A549 (cell line): ENCODE measurements at regions not wholly inside any gene's neighbourhood (a gene's known extent, or its start where the extent isn't known, plus 50 kb on each side); places are given as distances from the start of the nearest gene placed in this dataset.

Experiments
- ATAC-seq, 2 experiments: fragments of 200-7000 bp in 1 of 2; fragments of >200 bp in 1 of 2; cut with Nextera tagmentation in 1 of 2; cut with Tn5 transposase in 1 of 2; 3 replicates each; pipeline versions ENCODE4 v1.8.0 to v1.9.1; 2018 to 2020; ENCODE audit warnings: mild to moderate bottlenecking in 1 of 2, moderate library complexity in 1 of 2
- CTCF ChIA-PET: fragments of 300-600 bp; sonication (Branson Sonifier 250); formaldehyde crosslinking; extraction: SDS; loops from one replicate; lab custom pipeline; 2021; ENCODE audit warnings: antibody characterized with exemption, inconsistent platforms; lab: Yijun Ruan, JAX
- POLR2A ChIA-PET: fragments of 350-600 bp; formaldehyde crosslinking; extraction: SDS; loops from one replicate; lab custom pipeline; 2021; ENCODE audit warnings: antibody characterized with exemption, inconsistent platforms; lab: Yijun Ruan, JAX
- DNase-seq, 2 experiments: peaks; one replicate each; pipeline versions ENCODE4 v3.0.0 to v3.0.0-alpha.2; 2011 to 2016; ENCODE audit warnings: low read depth in 1 of 2, low spot score in 1 of 2
- FAIRE-seq: peaks from 2 replicates; lab custom pipeline; 2011; peaks lifted over from hg19 to GRCh38; lab: Jason Lieb, UNC
- H3K27ac ChIP-seq, 2 experiments: fragments of >200 bp; sonication (Bioruptor Twin); formaldehyde crosslinking; 3 replicates each; pipeline ENCODE4 v1.5.1; 2016 to 2017
- H3K4me1 ChIP-seq: fragments of >200 bp; sonication (Bioruptor Twin); formaldehyde crosslinking; 3 replicates; pipeline ENCODE4 v1.6.1; 2016
- H3K4me2 ChIP-seq: fragments of >200 bp; sonication (Bioruptor Twin); formaldehyde crosslinking; 3 replicates; pipeline ENCODE4 v1.6.1; 2016
- H3K4me3 ChIP-seq: fragments of >200 bp; sonication (Bioruptor Twin); formaldehyde crosslinking; 3 replicates; pipeline ENCODE4 v1.5.1; 2016
- H3K9me3 ChIP-seq: fragments of >200 bp; sonication (Bioruptor Twin); formaldehyde crosslinking; 3 replicates; pipeline ENCODE4 v1.6.1; 2016
- CEBPB ChIP-seq, 2 experiments: fragments of >200 bp in 1 of 2; sonication (Bioruptor Twin) in 1 of 2; formaldehyde crosslinking in 1 of 2; IDR thresholded peaks; 2 replicates each; pipeline ENCODE4 v1.6.1; 2012 to 2016
- CHD4 ChIP-seq: fragments of 200-600 bp; sonication (generic); IDR thresholded peaks from 2 replicates; pipeline ENCODE4 v1.6.1; 2016; ENCODE audit warnings: antibody characterized with exemption, mild to moderate bottlenecking, borderline replicate concordance
- EHF ChIP-seq: fragments of 250-450 bp; sonication (Bioruptor Pico); IDR thresholded peaks from 2 replicates; pipeline ENCODE4 v1.5.0; 2020; ENCODE audit warnings: mild to moderate bottlenecking
- FOSB ChIP-seq: fragments of 250-450 bp; sonication (Bioruptor Pico); IDR thresholded peaks from 2 replicates; pipeline ENCODE4 v1.5.0; 2020; ENCODE audit warnings: mild to moderate bottlenecking, moderate library complexity
- FOSL2 ChIP-seq, 2 experiments: fragments of 450-650 bp in 1 of 2; fragments of >200 bp in 1 of 2; sonication (Bioruptor Twin) in 1 of 2; formaldehyde crosslinking; IDR thresholded peaks; 2 replicates each; pipeline versions ENCODE4 v1.5.0 to v1.6.1; 2016 to 2020; ENCODE audit warnings: mild to moderate bottlenecking in 1 of 2, moderate library complexity in 1 of 2
- HOXA7 ChIP-seq: fragments of 250-450 bp; sonication (Bioruptor Pico); IDR thresholded peaks from 2 replicates; pipeline ENCODE4 v1.5.0; 2020; ENCODE audit warnings: mild to moderate bottlenecking, moderate library complexity
- HOXB13 ChIP-seq: fragments of 250-450 bp; sonication (Bioruptor Pico); IDR thresholded peaks from 2 replicates; pipeline ENCODE4 v1.5.0; 2020; ENCODE audit warnings: low read depth, mild to moderate bottlenecking, moderate library complexity
- HOXB5 ChIP-seq: fragments of 250-450 bp; sonication (Bioruptor Pico); IDR thresholded peaks from 2 replicates; pipeline ENCODE4 v1.5.0; 2020; ENCODE audit warnings: mild to moderate bottlenecking, moderate library complexity
- JUN ChIP-seq, 2 experiments: fragments of >200 bp; sonication (Bioruptor Twin); formaldehyde crosslinking; IDR thresholded peaks; 2 replicates in 1 of 2; 3 replicates in 1 of 2; pipeline ENCODE4 v1.6.1; 2016 to 2017
- MAFK ChIP-seq: fragments of 450-650 bp; IDR thresholded peaks from 2 replicates; pipeline ENCODE4 v1.6.1; 2014; ENCODE audit not compliant: partially characterized antibody
- NPAS2 ChIP-seq: fragments of 250-450 bp; sonication (Bioruptor Pico); IDR thresholded peaks from 2 replicates; pipeline ENCODE4 v1.8.0; 2022; ENCODE audit warnings: mild to moderate bottlenecking, moderate library complexity, borderline replicate concordance
- PHF8 ChIP-seq: fragments of 200-600 bp; sonication (generic); IDR thresholded peaks from 2 replicates; pipeline ENCODE4 v1.6.1; 2016; ENCODE audit warnings: low read depth, mild to moderate bottlenecking, antibody characterized with exemption, moderate library complexity, borderline replicate concordance
- RAD21 ChIP-seq, 2 experiments: fragments of >200 bp in 1 of 2; sonication (Bioruptor Twin) in 1 of 2; formaldehyde crosslinking in 1 of 2; IDR thresholded peaks in 1 of 2; conservative IDR thresholded peaks in 1 of 2; 2 replicates in 1 of 2; 3 replicates in 1 of 2; pipeline ENCODE4 v1.6.1; 2012 to 2018; ENCODE audit warnings: inconsistent platforms in 1 of 2
- RARB ChIP-seq: fragments of 250-450 bp; sonication (Bioruptor Pico); IDR thresholded peaks from 2 replicates; pipeline ENCODE4 v1.8.0; 2021; ENCODE audit warnings: mild to moderate bottlenecking, moderate library complexity
- RNF2 ChIP-seq: fragments of 200-600 bp; sonication (generic); IDR thresholded peaks from 2 replicates; pipeline ENCODE4 v1.6.1; 2016; ENCODE audit warnings: low read depth, mild to moderate bottlenecking, antibody characterized with exemption, moderate library complexity, borderline replicate concordance
- SREBF2 ChIP-seq: fragments of 450-650 bp; IDR thresholded peaks from 2 replicates; pipeline ENCODE4 v1.6.1; 2014; ENCODE audit warnings: mild to moderate bottlenecking, moderate library complexity
- ZC3H11A ChIP-seq: fragments of 450-650 bp; IDR thresholded peaks from 2 replicates; pipeline ENCODE4 v1.6.1; 2014; ENCODE audit warnings: antibody characterized with exemption, mild to moderate bottlenecking
- WGBS: methylation state at CpG from one replicate; pipeline ENCODE4 v1.1.6; 2017; ENCODE audit errors: missing lambda C conversion rate; 5-methylcytosine and 5-hydroxymethylcytosine counted together
- TF ChIP-seq, protein P1 (sequence below): fragments of 200-600 bp; sonication (generic); IDR thresholded peaks from 2 replicates; pipeline ENCODE4 v1.6.1; 2016; ENCODE audit warnings: antibody characterized with exemption, mild to moderate bottlenecking, moderate library complexity
- TF ChIP-seq, protein P2 (sequence below): fragments of >200 bp; sonication (Bioruptor Twin); formaldehyde crosslinking; IDR thresholded peaks from 3 replicates; pipeline ENCODE4 v1.6.1; 2016
- TF ChIP-seq, protein P3 (sequence below): fragments of 250-450 bp; sonication (Bioruptor Pico); IDR thresholded peaks from 2 replicates; pipeline ENCODE4 v1.5.0; 2021; ENCODE audit warnings: mild to moderate bottlenecking, moderate library complexity, borderline replicate concordance

- ChIA-PET CTCF (no interaction called here), POLR2A (no interaction called here)
- TF ChIP-seq CHD4: no peak
- TF ChIP-seq HOXA7 (CRISPR knock-in tag): no peak
- TF ChIP-seq EHF (CRISPR knock-in tag): no peak
- TF ChIP-seq, protein P1, sequence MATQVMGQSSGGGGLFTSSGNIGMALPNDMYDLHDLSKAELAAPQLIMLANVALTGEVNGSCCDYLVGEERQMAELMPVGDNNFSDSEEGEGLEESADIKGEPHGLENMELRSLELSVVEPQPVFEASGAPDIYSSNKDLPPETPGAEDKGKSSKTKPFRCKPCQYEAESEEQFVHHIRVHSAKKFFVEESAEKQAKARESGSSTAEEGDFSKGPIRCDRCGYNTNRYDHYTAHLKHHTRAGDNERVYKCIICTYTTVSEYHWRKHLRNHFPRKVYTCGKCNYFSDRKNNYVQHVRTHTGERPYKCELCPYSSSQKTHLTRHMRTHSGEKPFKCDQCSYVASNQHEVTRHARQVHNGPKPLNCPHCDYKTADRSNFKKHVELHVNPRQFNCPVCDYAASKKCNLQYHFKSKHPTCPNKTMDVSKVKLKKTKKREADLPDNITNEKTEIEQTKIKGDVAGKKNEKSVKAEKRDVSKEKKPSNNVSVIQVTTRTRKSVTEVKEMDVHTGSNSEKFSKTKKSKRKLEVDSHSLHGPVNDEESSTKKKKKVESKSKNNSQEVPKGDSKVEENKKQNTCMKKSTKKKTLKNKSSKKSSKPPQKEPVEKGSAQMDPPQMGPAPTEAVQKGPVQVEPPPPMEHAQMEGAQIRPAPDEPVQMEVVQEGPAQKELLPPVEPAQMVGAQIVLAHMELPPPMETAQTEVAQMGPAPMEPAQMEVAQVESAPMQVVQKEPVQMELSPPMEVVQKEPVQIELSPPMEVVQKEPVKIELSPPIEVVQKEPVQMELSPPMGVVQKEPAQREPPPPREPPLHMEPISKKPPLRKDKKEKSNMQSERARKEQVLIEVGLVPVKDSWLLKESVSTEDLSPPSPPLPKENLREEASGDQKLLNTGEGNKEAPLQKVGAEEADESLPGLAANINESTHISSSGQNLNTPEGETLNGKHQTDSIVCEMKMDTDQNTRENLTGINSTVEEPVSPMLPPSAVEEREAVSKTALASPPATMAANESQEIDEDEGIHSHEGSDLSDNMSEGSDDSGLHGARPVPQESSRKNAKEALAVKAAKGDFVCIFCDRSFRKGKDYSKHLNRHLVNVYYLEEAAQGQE: no peak
- no peak for TF ChIP-seq RNF2
- TF ChIP-seq FOSB: no peak
- TF ChIP-seq, protein P2, sequence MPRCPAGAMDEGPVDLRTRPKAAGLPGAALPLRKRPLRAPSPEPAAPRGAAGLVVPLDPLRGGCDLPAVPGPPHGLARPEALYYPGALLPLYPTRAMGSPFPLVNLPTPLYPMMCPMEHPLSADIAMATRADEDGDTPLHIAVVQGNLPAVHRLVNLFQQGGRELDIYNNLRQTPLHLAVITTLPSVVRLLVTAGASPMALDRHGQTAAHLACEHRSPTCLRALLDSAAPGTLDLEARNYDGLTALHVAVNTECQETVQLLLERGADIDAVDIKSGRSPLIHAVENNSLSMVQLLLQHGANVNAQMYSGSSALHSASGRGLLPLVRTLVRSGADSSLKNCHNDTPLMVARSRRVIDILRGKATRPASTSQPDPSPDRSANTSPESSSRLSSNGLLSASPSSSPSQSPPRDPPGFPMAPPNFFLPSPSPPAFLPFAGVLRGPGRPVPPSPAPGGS: no peak
- FAIRE-seq: no peak
- no peak overlapping the region for H3K27ac ChIP-seq
- 60% methylated on average over 4 of the region's 4 CpGs for WGBS
- H3K4me2 ChIP-seq: no peak overlapping the region
- DNase-seq: no peak
- no peak overlapping the region for H3K4me3 ChIP-seq
- no peaks in the 10 kb centered on the region for H3K4me1 ChIP-seq
- ATAC-seq: no peak
- no peaks in the 10 kb centered on the region; the same call in 2 of the 3 replicates for H3K9me3 ChIP-seq
These were observed 208.4 kb downstream of the PLOD2 start for GRCh38 chr3:145952536-145952935.

DNA sequence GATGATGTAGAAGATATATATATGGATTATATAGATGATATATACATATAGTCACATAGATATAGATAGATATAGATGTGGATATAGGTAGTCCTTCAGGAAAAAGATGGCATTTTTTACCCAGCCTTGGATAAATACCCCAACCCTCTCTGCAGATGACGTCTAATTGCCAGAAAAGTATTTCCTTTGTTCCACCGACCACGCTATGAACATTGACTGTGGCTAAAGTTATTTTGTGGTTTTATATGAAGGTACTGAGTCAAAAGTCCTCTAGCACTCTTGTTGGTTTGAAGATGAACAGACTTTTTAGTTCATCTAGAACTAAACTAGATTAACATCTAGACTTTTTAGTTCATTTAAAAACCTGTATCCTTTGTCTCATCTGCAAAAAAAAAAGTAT, 207.7 kb downstream of the PLOD2 start:
- Histone ChIP-seq H3K9me3 (no peaks in the 10 kb centered on the region; the same call in 2 of the 3 replicates), H3K4me1 (no peaks in the 10 kb centered on the region), H3K27ac (no peak overlapping the region)
- 43% methylated on average over 3 of the region's 3 CpGs for WGBS
- ATAC-seq (no peak), FAIRE-seq (no peak), DNase-seq (no peak)
- TF ChIP-seq HOXB13 (CRISPR knock-in tag): no peak
- TF ChIP-seq MAFK: no peak
- TF ChIP-seq RAD21 (conservative IDR thresholded peaks at IDR 0.05 in 1 of 2, IDR thresholded peaks at IDR 0.05 in 1 of 2): no peak
- TF ChIP-seq, protein P3, sequence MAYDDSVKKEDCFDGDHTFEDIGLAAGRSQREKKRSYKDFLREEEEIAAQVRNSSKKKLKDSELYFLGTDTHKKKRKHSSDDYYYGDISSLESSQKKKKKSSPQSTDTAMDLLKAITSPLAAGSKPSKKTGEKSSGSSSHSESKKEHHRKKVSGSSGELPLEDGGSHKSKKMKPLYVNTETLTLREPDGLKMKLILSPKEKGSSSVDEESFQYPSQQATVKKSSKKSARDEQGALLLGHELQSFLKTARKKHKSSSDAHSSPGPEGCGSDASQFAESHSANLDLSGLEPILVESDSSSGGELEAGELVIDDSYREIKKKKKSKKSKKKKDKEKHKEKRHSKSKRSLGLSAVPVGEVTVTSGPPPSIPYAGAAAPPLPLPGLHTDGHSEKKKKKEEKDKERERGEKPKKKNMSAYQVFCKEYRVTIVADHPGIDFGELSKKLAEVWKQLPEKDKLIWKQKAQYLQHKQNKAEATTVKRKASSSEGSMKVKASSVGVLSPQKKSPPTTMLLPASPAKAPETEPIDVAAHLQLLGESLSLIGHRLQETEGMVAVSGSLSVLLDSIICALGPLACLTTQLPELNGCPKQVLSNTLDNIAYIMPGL (CRISPR knock-in tag): no peak
- no peak for TF ChIP-seq ZC3H11A
- TF ChIP-seq CEBPB (IDR thresholded peaks at IDR 0.05): no peak
- TF ChIP-seq, all 56 proteins: peak for 0
- H3K4me3 ChIP-seq: no peak overlapping the region
- CTCF ChIA-PET: no interaction called here
- no peak overlapping the region for H3K4me2 ChIP-seq
- POLR2A ChIA-PET: no interaction called here

DNA sequence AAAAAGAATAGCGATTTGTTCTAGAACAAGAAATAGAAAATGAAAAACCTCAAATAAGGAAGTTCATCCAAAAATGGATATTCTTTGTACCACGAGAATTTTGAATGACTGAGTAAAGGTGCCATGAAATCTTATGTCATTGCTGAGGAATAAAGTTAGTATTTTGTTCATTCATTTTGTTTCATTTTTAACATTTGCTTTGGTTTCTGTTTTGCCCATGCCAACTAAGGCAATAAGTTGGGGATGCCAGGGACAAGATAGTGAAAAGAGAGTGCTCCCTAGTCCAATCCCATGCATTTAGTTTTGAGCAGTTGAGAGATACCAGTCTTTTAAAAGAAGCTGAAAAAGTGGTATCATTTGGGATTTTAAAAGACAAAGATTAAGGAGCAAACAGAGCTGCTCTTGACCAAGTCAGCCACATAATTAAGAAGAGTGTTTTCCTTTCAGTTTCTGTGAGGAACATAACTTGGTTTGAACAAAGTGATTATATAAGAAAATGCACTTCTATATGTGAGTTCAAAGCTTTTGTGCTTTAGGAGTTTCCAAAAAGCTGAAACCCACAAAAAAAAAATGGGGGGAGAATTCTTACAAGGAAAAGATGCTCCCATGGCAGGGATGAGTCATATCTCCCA, 201.4 kb downstream of the PLOD2 start:
- no peak for FAIRE-seq
- ATAC-seq: no peak
- Histone ChIP-seq H3K27ac (no peak overlapping the region), H3K4me1 (no peaks in the 10 kb centered on the region), H3K9me3 (no peaks in the 10 kb centered on the region), H3K4me2 (no peak overlapping the region), H3K4me3 (no peak overlapping the region)
- 40% methylated on average over 2 of the region's 2 CpGs for whole genome bisulfite sequencing
- ChIA-PET POLR2A (no interaction called here), CTCF (no interaction called here)
- TF ChIP-seq RARB (CRISPR knock-in tag): no peak
- no peak for TF ChIP-seq EHF (CRISPR knock-in tag)
- TF ChIP-seq JUN (IDR thresholded peaks at IDR 0.05): no peak
- TF ChIP-seq NPAS2: no peak
- no peak for TF ChIP-seq SREBF2
- no peak for TF ChIP-seq HOXB5 (CRISPR knock-in tag)
- no peak for TF ChIP-seq PHF8
- TF ChIP-seq, protein P1: no peak
- TF ChIP-seq FOSB: no peak
- no peak for TF ChIP-seq RNF2
- TF ChIP-seq FOSL2 (IDR thresholded peaks at IDR 0.05): no peak
- no peak for TF ChIP-seq FOSL2 (CRISPR knock-in tag; IDR thresholded peaks at IDR 0.05)
- TF ChIP-seq CHD4: no peak
- no peak for DNase-seq
